Esophagus squamous epithelium (tissue), 5 donors: ENCODE measurements at regions not wholly inside any gene's neighbourhood (a gene's known extent, or its start where the extent isn't known, plus 50 kb on each side); places are given as distances from the start of the nearest gene placed in this dataset.
"Not testable (repeated sequence)": the region's sequence is repeated elsewhere in the genome, so short reads cannot be mapped to it uniquely, and the experiment has no call there.

ENCODE experiments used
- DNase-seq: peaks from one replicate; lab custom pipeline; 2025; lab: John Stamatoyannopoulos, UW
- H3K27ac ChIP-seq, 4 donors: fragments of 200-600 bp; sonication (generic); one replicate each; pipeline ENCODE4 v1.5.1; 2016 to 2019; ENCODE audit warnings: mild to moderate bottlenecking in 1 of 4
- H3K27me3 ChIP-seq, 4 donors: fragments of 200-600 bp; sonication (generic); 1 replicate in 3 of 4; 2 replicates in 1 of 4; pipeline versions ENCODE4 v1.5.1 to v1.6.0; 2017 to 2021; ENCODE audit warnings: antibody characterized with exemption in 1 of 4
- H3K36me3 ChIP-seq, 3 donors: fragments of 200-600 bp; sonication (generic); one replicate each; pipeline ENCODE4 v1.5.1; 2016 to 2019
- H3K4me1 ChIP-seq, 3 donors: fragments of 200-600 bp; sonication (generic); one replicate each; pipeline ENCODE4 v1.5.1; 2017 to 2019
- H3K4me3 ChIP-seq, 4 donors: fragments of 200-600 bp; sonication (generic); 1 replicate in 3 of 4; 2 replicates in 1 of 4; pipeline ENCODE4 v1.5.1; 2016 to 2019; ENCODE audit warnings: mild to moderate bottlenecking in 2 of 4, moderate library complexity in 1 of 4
- H3K9me3 ChIP-seq, 3 donors: fragments of 200-600 bp; sonication (generic); one replicate each; pipeline ENCODE4 v1.5.1; 2016 to 2019
- POLR2A ChIP-seq, 4 donors: fragments of 450-650 bp; IDR thresholded peaks; one replicate each; pipeline ENCODE4 v1.6.1; 2017; ENCODE audit warnings: antibody characterized with exemption in 4 of 4, mild to moderate bottlenecking in 4 of 4, moderate library complexity in 3 of 4
- WGBS, 2 donors: methylation state at CpG; one replicate each; pipeline ENCODE4 v1.1.5; 2018; 5-methylcytosine and 5-hydroxymethylcytosine counted together
- intact Hi-C: fragments of 100-400 bp; cut with DNase I; formaldehyde crosslinking; loops from one replicate; pipeline ENCODE4 v1.15.0; 2022
- TF ChIP-seq, protein P1 (sequence below), 6 experiments: fragments of 450-650 bp in 4 of 6; fragments of 200-600 bp in 2 of 6; sonication (generic) in 2 of 6; IDR thresholded peaks; one replicate each; pipeline ENCODE4 v1.5.1; 2016 to 2019; ENCODE audit warnings: antibody characterized with exemption in 6 of 6, mild to moderate bottlenecking in 4 of 6, moderate library complexity in 4 of 6
- donor health status: DM: yes; HTN: yes; CAD: no.

GRCh38 chr16:35150805-35151312, 1691.4 kb downstream of the TP53TG3F start:
- no peak overlapping the region for H3K4me3 ChIP-seq
- intact Hi-C loops, result no loop called here
- no peaks in the 10 kb centered on the region for H3K4me1 ChIP-seq
- no peak overlapping the region for H3K27ac ChIP-seq
- H3K27me3 ChIP-seq, result no peaks in the 10 kb centered on the region
- no peaks in the 10 kb centered on the region for H3K36me3 ChIP-seq
- no peak for DNase-seq
- H3K9me3 ChIP-seq, result peaks cover 0 to 7% (median 0%) of the 10 kb centered on the region in 3 donors
- no peak for TF ChIP-seq POLR2A (IDR thresholded peaks at IDR 0.05)
- TF ChIP-seq, protein P1, sequence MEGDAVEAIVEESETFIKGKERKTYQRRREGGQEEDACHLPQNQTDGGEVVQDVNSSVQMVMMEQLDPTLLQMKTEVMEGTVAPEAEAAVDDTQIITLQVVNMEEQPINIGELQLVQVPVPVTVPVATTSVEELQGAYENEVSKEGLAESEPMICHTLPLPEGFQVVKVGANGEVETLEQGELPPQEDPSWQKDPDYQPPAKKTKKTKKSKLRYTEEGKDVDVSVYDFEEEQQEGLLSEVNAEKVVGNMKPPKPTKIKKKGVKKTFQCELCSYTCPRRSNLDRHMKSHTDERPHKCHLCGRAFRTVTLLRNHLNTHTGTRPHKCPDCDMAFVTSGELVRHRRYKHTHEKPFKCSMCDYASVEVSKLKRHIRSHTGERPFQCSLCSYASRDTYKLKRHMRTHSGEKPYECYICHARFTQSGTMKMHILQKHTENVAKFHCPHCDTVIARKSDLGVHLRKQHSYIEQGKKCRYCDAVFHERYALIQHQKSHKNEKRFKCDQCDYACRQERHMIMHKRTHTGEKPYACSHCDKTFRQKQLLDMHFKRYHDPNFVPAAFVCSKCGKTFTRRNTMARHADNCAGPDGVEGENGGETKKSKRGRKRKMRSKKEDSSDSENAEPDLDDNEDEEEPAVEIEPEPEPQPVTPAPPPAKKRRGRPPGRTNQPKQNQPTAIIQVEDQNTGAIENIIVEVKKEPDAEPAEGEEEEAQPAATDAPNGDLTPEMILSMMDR (IDR thresholded peaks at IDR 0.05), result no peak
- WGBS, 2 donors, result no CpG with 5 or more reads among the region's 1 CpG

- peaks cover 0 to 4% (median 0%) of the 10 kb centered on the region in 3 donors for H3K9me3 ChIP-seq
- DNase-seq, result no peak
Measured at GRCh38 chr16:35152067-35152627, 1692.7 kb downstream of the TP53TG3F start.

GRCh38 chr16:35154627-35155026, 1695.2 kb downstream of the TP53TG3F start:
- TF ChIP-seq, protein P1 (IDR thresholded peaks at IDR 0.05), result no peak
- TF ChIP-seq POLR2A (IDR thresholded peaks at IDR 0.05), result no peak
- H3K36me3 ChIP-seq, result no peaks in the 10 kb centered on the region
- H3K27me3 ChIP-seq, result no peaks in the 10 kb centered on the region
- intact Hi-C loops, result no loop called here
- no peak for DNase-seq
- H3K9me3 ChIP-seq, result peaks cover 0 to 6% (median 0%) of the 10 kb centered on the region in 3 donors
- no peaks in the 10 kb centered on the region for H3K4me1 ChIP-seq
- H3K4me3 ChIP-seq, result no peak overlapping the region
- no peak overlapping the region for H3K27ac ChIP-seq

More at GRCh38 chr16:35152067-35152627, 1692.7 kb downstream of the TP53TG3F start:
- H3K4me1 ChIP-seq, result no peaks in the 10 kb centered on the region
- H3K36me3 ChIP-seq, result no peaks in the 10 kb centered on the region
- TF ChIP-seq, protein P1 (IDR thresholded peaks at IDR 0.05), result no peak
- TF ChIP-seq POLR2A (IDR thresholded peaks at IDR 0.05), result no peak
- H3K27me3 ChIP-seq, result no peaks in the 10 kb centered on the region
- WGBS, 2 donors, result no CpG with 5 or more reads among the region's 1 CpG
- no peak overlapping the region for H3K4me3 ChIP-seq
- intact Hi-C loops, result no loop called here
- H3K27ac ChIP-seq, result no peak overlapping the region

DNA sequence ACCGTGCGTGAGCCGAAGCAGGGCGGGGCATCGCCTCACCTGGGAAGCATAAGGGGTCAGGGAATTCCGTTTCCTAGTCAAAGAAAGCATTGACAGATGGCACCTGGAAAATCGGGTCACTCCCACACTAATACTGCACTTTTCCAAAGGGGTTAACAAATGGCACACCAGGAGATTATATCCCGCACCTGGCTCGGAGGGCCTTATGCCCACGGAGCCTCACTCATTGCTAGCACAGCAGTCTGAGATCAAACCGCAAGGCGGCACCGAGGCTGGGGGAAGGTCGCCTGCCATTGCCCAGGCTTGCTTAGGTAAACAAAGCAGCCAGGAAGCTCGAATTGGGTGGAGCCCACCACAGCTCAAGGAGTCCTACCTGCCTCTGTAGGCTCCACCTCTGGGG, 1698.1 kb downstream of the TP53TG3F start:
- WGBS, 2 donors, result 66 to 81% methylated on average over 9 to 15 of the region's 15 CpGs

GRCh38 chr16:35169324-35169723, 1709.9 kb downstream of the TP53TG3F start:
- 68 to 80% methylated on average over 1 to 9 of the region's 14 CpGs for WGBS, 2 donors
- H3K9me3 ChIP-seq, H3K4me1 ChIP-seq, DNase-seq, H3K36me3 ChIP-seq, intact Hi-C loops, H3K4me3 ChIP-seq, H3K27ac ChIP-seq, H3K27me3 ChIP-seq: not testable (repeated sequence)

More for the DNA sequence above, 1698.1 kb downstream of the TP53TG3F start:
- intact Hi-C loops, H3K9me3 ChIP-seq, H3K4me3 ChIP-seq, DNase-seq, H3K36me3 ChIP-seq, H3K27ac ChIP-seq, H3K27me3 ChIP-seq, H3K4me1 ChIP-seq: not testable (repeated sequence)

DNA sequence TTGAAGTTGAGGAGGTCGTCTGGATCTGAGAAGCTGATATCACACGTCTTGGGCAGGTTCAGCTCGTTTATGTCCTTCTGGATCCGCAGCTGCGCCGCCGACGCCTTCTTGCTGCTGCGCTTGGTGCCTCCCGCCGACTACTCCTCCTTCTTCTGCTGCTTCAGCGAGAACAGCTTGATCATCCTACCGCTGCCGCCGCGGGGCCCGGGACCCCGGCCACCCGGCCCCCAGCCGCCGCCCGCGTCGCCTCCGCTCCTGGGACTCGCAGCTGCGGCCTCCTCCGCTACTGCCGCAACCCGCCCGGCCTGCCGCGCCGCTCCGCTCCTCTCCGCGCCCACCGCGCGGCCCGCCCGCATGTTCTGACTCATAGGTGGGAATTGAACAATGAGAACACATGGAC, 1710.6 kb downstream of the TP53TG3F start:
- 73 to 77% methylated on average over 12 to 13 of the region's 42 CpGs for WGBS, 2 donors
- H3K4me3 ChIP-seq, H3K4me1 ChIP-seq, H3K36me3 ChIP-seq, H3K27me3 ChIP-seq, DNase-seq, H3K9me3 ChIP-seq, intact Hi-C loops, H3K27ac ChIP-seq: not testable (repeated sequence)

- Histone ChIP-seq H3K27ac (no peak overlapping the region), H3K9me3 (no peaks in the 10 kb centered on the region), H3K4me1 (no peaks in the 10 kb centered on the region), H3K4me3 (no peak overlapping the region), H3K27me3 (no peaks in the 10 kb centered on the region), H3K36me3 (no peaks in the 10 kb centered on the region)
- WGBS, 2 donors, result 87 to 95% methylated on average over 3 of the region's 3 CpGs
- DNase-seq, result no peak
- TF ChIP-seq, protein P1 (IDR thresholded peaks at IDR 0.05), result no peak
- no peak for TF ChIP-seq POLR2A (IDR thresholded peaks at IDR 0.05)
- intact Hi-C loops, result no loop called here
Measured at GRCh38 chr16:35170610-35171009, 1711.2 kb downstream of the TP53TG3F start.
